ENCODE measurements at regions not wholly inside any gene's neighbourhood (a gene's known extent, or its start where the extent isn't known, plus 50 kb on each side); places are given as distances from the start of the nearest gene placed in this dataset.
"Not testable (repeated sequence)": the region's sequence is repeated elsewhere in the genome, so short reads cannot be mapped to it uniquely, and the experiment has no call there.

- no peak overlapping the region for H3K4me3 ChIP-seq (ENCODE audit: low read length, poor library complexity, severe bottlenecking)
- H4K20me1 ChIP-seq (ENCODE audit: insufficient read depth, low read length, poor library complexity, severe bottlenecking): no peaks in the 10 kb centered on the region
- H3K27me3 ChIP-seq (ENCODE audit: insufficient read depth, low read length, poor library complexity, severe bottlenecking): no peaks in the 10 kb centered on the region
- H3K4me2 ChIP-seq (ENCODE audit: low read depth, low read length, poor library complexity, severe bottlenecking): no peak overlapping the region
- no peaks in the 10 kb centered on the region for H3K9me3 ChIP-seq (ENCODE audit: insufficient read depth, low read depth, low read length)
- H3K4me1 ChIP-seq (ENCODE audit: insufficient read depth, low read length, poor library complexity, severe bottlenecking): no peaks in the 10 kb centered on the region
- H3K9ac ChIP-seq (ENCODE audit: low read depth, low read length, poor library complexity, severe bottlenecking): no peak overlapping the region
- no peaks in the 10 kb centered on the region for H3K79me2 ChIP-seq (ENCODE audit: insufficient read depth, low read length)
- no peaks in the 10 kb centered on the region for H3K36me3 ChIP-seq (ENCODE audit: insufficient read depth, low read length)
- TF ChIP-seq CTCF (conservative IDR thresholded peaks at IDR 0.05; ENCODE audit: low read length) (no peak), EZH2phosphoT487 (IDR thresholded peaks at IDR 0.05; ENCODE audit: borderline replicate concordance) (no peak)
- H2AFZ ChIP-seq (ENCODE audit: low read length): no peak overlapping the region
- H3K9me2 ChIP-seq (replicated peaks; ENCODE audit: low read depth, low read length): no peaks in the 10 kb centered on the region
- H3F3A ChIP-seq (ENCODE audit: low read depth): no peaks in the 10 kb centered on the region
Measured at GRCh38 chrX:42176789-42177188, 253.4 kb upstream of the CASK start.

GRCh38 chrX:42175843-42176242, 252.5 kb upstream of the CASK start:
- H3K4me2 ChIP-seq (ENCODE audit: low read depth, low read length, poor library complexity, severe bottlenecking): no peak overlapping the region
- H3K9me3 ChIP-seq (ENCODE audit: insufficient read depth, low read depth, low read length): no peaks in the 10 kb centered on the region
- no peaks in the 10 kb centered on the region for H3K79me2 ChIP-seq (ENCODE audit: insufficient read depth, low read length)
- H3F3A ChIP-seq (ENCODE audit: low read depth): no peaks in the 10 kb centered on the region
- H2AFZ ChIP-seq (ENCODE audit: low read length): no peak overlapping the region
- H3K9ac ChIP-seq (ENCODE audit: low read depth, low read length, poor library complexity, severe bottlenecking): no peak overlapping the region
- no peaks in the 10 kb centered on the region for H3K36me3 ChIP-seq (ENCODE audit: insufficient read depth, low read length)
- H3K9me2 ChIP-seq (replicated peaks; ENCODE audit: low read depth, low read length): no peaks in the 10 kb centered on the region
- no peaks in the 10 kb centered on the region for H3K27me3 ChIP-seq (ENCODE audit: insufficient read depth, low read length, poor library complexity, severe bottlenecking)
- no peaks in the 10 kb centered on the region for H3K4me1 ChIP-seq (ENCODE audit: insufficient read depth, low read length, poor library complexity, severe bottlenecking)
- TF ChIP-seq CTCF (conservative IDR thresholded peaks at IDR 0.05; ENCODE audit: low read length): no peak
- TF ChIP-seq EZH2phosphoT487 (IDR thresholded peaks at IDR 0.05; ENCODE audit: borderline replicate concordance): no peak
- H4K20me1 ChIP-seq (ENCODE audit: insufficient read depth, low read length, poor library complexity, severe bottlenecking): no peaks in the 10 kb centered on the region
- H3K4me3 ChIP-seq (ENCODE audit: low read length, poor library complexity, severe bottlenecking): no peak overlapping the region

- H3K9ac ChIP-seq (ENCODE audit: low read depth, low read length, poor library complexity, severe bottlenecking); H3K4me1 ChIP-seq (ENCODE audit: insufficient read depth, low read length, poor library complexity, severe bottlenecking); H3K36me3 ChIP-seq (ENCODE audit: insufficient read depth, low read length); H3K9me2 ChIP-seq (replicated peaks; ENCODE audit: low read depth, low read length); H3K4me3 ChIP-seq (ENCODE audit: low read length, poor library complexity, severe bottlenecking); H3F3A ChIP-seq (ENCODE audit: low read depth); H4K20me1 ChIP-seq (ENCODE audit: insufficient read depth, low read length, poor library complexity, severe bottlenecking); H3K27me3 ChIP-seq (ENCODE audit: insufficient read depth, low read length, poor library complexity, severe bottlenecking); H2AFZ ChIP-seq (ENCODE audit: low read length); H3K79me2 ChIP-seq (ENCODE audit: insufficient read depth, low read length); H3K4me2 ChIP-seq (ENCODE audit: low read depth, low read length, poor library complexity, severe bottlenecking); H3K9me3 ChIP-seq (ENCODE audit: insufficient read depth, low read depth, low read length): not testable (repeated sequence)
Measured at GRCh38 chrX:42157923-42158322, 234.6 kb upstream of the CASK start.

GRCh38 chrX:42151808-42152207, 228.5 kb upstream of the CASK start:
- Histone ChIP-seq H3K9me3 (ENCODE audit: insufficient read depth, low read depth, low read length) (no peaks in the 10 kb centered on the region), H3K79me2 (ENCODE audit: insufficient read depth, low read length) (no peaks in the 10 kb centered on the region)

More at GRCh38 chrX:42151808-42152207, 228.5 kb upstream of the CASK start:
- no peak for TF ChIP-seq EZH2phosphoT487 (IDR thresholded peaks at IDR 0.05; ENCODE audit: borderline replicate concordance)
- no peak for TF ChIP-seq CTCF (conservative IDR thresholded peaks at IDR 0.05; ENCODE audit: low read length)
- Histone ChIP-seq H3K9me2 (replicated peaks; ENCODE audit: low read depth, low read length) (no peaks in the 10 kb centered on the region), H3K36me3 (ENCODE audit: insufficient read depth, low read length) (no peaks in the 10 kb centered on the region), H3K4me2 (ENCODE audit: low read depth, low read length, poor library complexity, severe bottlenecking) (no peak overlapping the region), H3K9ac (ENCODE audit: low read depth, low read length, poor library complexity, severe bottlenecking) (no peak overlapping the region), H3F3A (ENCODE audit: low read depth) (no peaks in the 10 kb centered on the region), H2AFZ (ENCODE audit: low read length) (no peak overlapping the region), H4K20me1 (ENCODE audit: insufficient read depth, low read length, poor library complexity, severe bottlenecking) (no peaks in the 10 kb centered on the region), H3K4me1 (ENCODE audit: insufficient read depth, low read length, poor library complexity, severe bottlenecking) (no peaks in the 10 kb centered on the region), H3K4me3 (ENCODE audit: low read length, poor library complexity, severe bottlenecking) (no peak overlapping the region), H3K27me3 (ENCODE audit: insufficient read depth, low read length, poor library complexity, severe bottlenecking) (no peaks in the 10 kb centered on the region)

Data from Loucy (cell line).